KBM-7 (cell line): ENCODE measurements at regions not wholly inside any gene's neighbourhood (a gene's known extent, or its start where the extent isn't known, plus 50 kb on each side); places are given as distances from the start of the nearest gene placed in this dataset.
"Not testable (repeated sequence)": the region's sequence is repeated elsewhere in the genome, so short reads cannot be mapped to it uniquely, and the experiment has no call there.

Source experiments
- DNase-seq: peaks from one replicate; pipeline ENCODE4 v3.0.0-alpha.2; 2015
- in situ Hi-C: fragments of 300-500 bp; cut with MboI; formaldehyde crosslinking; loops from 2 replicates; pipeline ENCODE4 v1.14.3; 2020; ENCODE audit warnings: low sequenced_read_pairs, low pct_unique_long_range_greater_than_20kb, mixed read lengths

- in situ Hi-C loops, result no loop called here
Observed at GRCh38 chr12:24366514-24366913, 417.0 kb upstream of the SOX5 start.

GRCh38 chr12:24364921-24365320 lies 415.5 kb upstream of the SOX5 start:
- DNase-seq, result no peak
- in situ Hi-C loops, result no loop called here

More at GRCh38 chr12:24366514-24366913, 417.0 kb upstream of the SOX5 start:
- DNase-seq, result no peak

DNA sequence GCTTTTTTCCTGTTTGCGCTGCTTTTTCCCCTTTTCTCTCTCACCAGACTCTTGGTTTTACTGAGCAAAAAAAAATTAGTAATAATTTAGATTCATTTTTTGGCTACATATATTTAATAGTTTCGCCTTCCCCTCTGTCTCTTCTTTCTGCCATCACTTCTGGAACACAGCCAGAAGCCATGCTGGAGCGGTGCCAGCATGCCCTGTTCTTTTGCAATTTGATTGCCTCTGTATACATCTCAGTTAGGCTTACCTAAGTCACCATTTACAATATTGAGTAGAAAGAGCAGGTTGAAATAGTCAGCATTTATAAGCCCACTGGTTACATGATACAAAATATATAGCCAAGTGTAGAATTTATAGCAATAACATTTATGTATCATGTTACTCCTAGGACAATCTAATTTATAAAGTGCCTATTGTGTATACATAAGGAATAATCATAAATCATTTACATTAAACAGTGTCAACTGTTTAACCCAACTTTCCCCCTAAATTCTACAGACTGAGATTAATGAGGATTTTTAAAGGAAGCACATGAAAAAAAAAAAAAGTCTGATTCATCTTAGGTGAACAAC lies 413.8 kb upstream of the SOX5 start:
- no peak for DNase-seq
- in situ Hi-C loops, result no loop called here

- in situ Hi-C loops, result no loop called here
- DNase-seq, result no peak
Observed at GRCh38 chr12:24361877-24362580, 412.6 kb upstream of the SOX5 start.

DNA sequence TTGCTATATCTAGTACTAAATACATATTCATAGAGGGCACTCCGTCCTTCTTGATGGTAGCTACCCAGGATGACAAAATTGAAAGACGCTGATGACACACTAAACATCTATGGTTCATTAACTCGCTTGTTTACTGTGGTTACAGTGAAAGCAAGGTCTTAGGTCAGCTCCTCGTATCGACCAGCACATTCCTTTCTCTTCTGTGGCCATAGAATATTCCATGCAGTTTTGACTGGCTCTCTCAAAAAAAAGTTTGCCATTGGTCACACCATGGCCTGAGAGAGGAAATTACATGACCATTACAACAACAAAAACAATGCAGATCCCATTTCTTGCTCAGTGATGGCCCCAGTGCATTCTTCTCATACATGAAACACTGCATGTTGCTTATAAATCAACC lies 411.4 kb upstream of the SOX5 start:
- no peak for DNase-seq
- in situ Hi-C loops, result no loop called here

- in situ Hi-C loops, result no loop called here
- DNase-seq, result no peak
Observed at GRCh38 chr12:24360461-24360860, 411.0 kb upstream of the SOX5 start.

- DNase-seq, result no peak
- in situ Hi-C loops, result no loop called here
Observed at GRCh38 chr12:24360057-24360456, 410.6 kb upstream of the SOX5 start.

DNA sequence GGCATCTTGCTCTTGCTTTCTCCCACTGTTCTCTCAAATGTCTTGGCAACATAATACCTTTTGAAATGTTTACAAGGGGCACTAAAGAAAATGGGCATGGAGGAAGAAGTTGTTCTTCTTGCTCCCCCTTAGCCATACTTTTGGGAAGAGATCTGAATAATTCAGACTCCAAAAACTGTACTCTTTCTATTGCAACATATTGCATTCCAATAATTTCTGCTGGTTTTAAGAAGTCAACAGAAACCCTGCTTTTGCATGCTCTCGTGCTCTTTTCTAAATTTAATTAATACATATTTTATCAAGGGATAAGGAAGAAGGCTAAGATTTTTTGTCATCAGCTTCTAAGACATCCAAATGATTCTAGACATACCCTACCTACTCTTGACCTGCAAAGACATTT lies 409.9 kb upstream of the SOX5 start:
- DNase-seq, result no peak
- in situ Hi-C loops, result no loop called here

DNA sequence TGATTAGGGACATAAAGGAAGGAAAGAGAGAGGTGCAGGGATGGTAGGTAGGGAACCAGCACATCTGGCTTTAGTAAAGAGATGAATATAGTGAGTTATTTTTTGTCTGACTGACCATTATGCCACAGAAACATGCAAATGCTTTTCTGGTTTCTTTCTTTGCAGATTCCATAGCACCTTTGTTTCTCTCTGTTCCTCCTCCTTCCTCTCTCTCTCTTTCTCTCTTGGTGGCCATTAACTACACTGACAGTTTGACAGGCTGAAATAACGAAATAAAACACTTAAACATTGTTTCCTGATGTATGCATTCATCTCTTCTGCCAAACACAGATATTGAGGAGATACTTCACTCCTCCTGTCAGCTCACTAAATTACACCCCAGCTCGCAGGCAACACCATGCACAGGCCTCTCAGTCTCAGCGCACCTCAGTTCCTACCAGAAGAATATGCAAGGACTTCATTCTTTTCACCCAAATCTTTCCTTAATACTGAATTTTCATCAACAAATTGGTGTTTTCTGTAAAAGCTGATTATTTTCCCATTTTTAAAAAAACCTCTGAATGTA lies 406.9 kb upstream of the SOX5 start:
- in situ Hi-C loops, result no loop called here
- DNase-seq, result no peak

DNA sequence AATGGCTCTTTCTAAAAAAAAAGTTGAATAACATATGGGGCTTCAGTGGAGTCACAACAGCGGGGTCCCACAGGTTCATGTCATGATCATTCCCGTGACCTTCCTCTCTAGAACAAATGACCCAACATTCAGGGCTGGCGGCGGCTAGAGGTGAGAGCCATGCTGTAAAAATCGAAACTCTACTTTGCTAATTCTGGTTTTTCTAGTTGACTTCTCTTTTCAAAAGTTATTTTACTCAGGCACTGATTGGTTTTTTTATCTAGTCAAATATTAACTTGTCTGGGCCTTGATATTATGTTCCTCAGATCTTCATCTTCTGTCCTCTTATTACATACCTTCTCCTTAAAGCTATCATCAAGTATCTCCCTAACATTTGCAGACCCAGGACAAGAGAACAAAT lies 402.9 kb upstream of the SOX5 start:
- in situ Hi-C loops, result no loop called here
- no peak for DNase-seq

DNA sequence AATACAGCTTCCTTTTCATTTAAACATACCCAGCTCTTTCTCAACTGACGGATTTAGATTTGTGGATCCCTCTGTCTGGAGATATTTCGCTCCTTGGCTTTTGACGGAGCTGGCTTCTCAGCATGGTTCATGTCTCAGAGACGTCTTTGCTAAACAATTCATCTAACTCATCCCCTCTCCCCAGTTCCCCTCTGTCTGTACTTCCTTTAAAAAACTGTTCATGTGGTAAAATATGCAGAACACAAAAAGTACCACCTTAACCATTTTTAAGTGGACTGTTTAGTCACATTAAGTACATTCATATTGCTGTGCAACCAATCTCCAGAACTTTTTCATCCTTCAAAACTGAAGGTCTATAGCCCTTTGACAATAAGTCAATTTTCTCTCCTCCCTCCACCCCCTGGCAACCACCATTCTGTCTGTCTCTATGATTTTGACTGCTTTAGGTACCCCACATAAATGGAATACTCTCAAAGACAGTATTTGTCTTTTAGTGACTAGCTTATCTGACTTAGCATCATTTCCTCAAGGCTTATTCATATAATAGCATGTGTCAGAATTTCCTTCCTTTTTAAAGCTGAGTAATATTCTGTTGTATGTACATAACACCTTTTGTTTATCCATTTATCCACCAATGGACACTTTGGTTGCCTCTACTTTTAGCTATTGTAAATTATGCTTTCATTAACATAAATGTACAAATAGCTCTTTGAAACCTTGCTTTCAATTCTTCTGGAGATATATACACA lies 399.8 kb upstream of the SOX5 start:
- DNase-seq, result no peak
- in situ Hi-C loops, result no loop called here

- in situ Hi-C loops, DNase-seq: not testable (repeated sequence)
Observed at GRCh38 chr12:24348180-24348579, 398.7 kb upstream of the SOX5 start.

- in situ Hi-C loops, result no loop called here
- no peak for DNase-seq
Observed at GRCh38 chr12:24328261-24328660, 378.8 kb upstream of the SOX5 start.

- in situ Hi-C loops, result no loop called here
- DNase-seq, result no peak
Observed at GRCh38 chr12:24325331-24325730, 375.9 kb upstream of the SOX5 start.

GRCh38 chr12:24307716-24308335 lies 358.4 kb upstream of the SOX5 start:
- in situ Hi-C loops, result no loop called here
- DNase-seq, result peak; percentile 94

GRCh38 chr12:24307153-24307552 lies 357.7 kb upstream of the SOX5 start:
- DNase-seq, result peak; percentile 44
- in situ Hi-C loops, result no loop called here

DNA sequence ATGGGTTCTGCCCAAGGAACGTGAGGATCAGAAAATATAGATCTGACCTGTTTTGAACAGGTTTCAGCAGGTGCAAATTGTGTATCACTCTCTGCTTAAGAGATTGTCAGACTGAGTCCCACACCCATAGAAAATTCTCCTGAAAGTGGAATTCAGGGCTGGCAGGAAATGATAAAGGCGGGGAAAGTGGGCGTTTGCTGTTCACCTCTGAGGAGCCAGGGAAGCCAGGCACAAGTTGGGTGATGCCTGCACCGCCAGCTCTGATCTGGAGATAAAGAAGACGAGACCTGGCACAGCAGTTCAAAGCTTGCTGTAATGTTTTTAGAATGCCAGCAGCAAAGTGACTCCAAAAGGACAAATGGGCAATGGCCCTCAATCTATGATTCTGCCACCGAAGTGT lies 356.5 kb upstream of the SOX5 start:
- DNase-seq, result no peak
- in situ Hi-C loops, result no loop called here

- in situ Hi-C loops, result no loop called here
- DNase-seq, result no peak
Observed at GRCh38 chr12:24304285-24304684, 354.8 kb upstream of the SOX5 start.

- no peak for DNase-seq
- in situ Hi-C loops, result no loop called here
Observed at GRCh38 chr12:24302708-24303107, 353.2 kb upstream of the SOX5 start.

- in situ Hi-C loops, result no loop called here
- no peak for DNase-seq
Observed at GRCh38 chr12:24297516-24297915, 348.0 kb upstream of the SOX5 start.
